A673 (cell line): ENCODE measurements at regions not wholly inside any gene's neighbourhood (a gene's known extent, or its start where the extent isn't known, plus 50 kb on each side); places are given as distances from the start of the nearest gene placed in this dataset.
A peak's percentile ranks its signal among the peaks of the same experiment; 100 is the strongest.

Source experiments
- BruUV-seq: library from RNA; stranded (reverse); fragments of 400-500 nt; replicated peaks from 2 replicates; lab custom pipeline; 2021; lab: Mats Ljungman, UMichigan
- CTCF ChIA-PET: fragments of 300-600 bp; sonication (Branson Sonifier 250); formaldehyde crosslinking; loops from one replicate; lab custom pipeline; 2022; ENCODE audit warnings: antibody characterized with exemption; lab: Charles Lee
- POLR2A ChIA-PET: fragments of 300-600 bp; sonication (Branson Sonifier 250); formaldehyde crosslinking; loops from one replicate; lab custom pipeline; 2022; ENCODE audit warnings: antibody characterized with exemption; ENCODE audit not compliant: low non-redundant PET; lab: Charles Lee
- DNase-seq: peaks from one replicate; pipeline ENCODE4 v3.0.0-alpha.2; 2015; ENCODE audit warnings: low spot score
- H3K27ac ChIP-seq: fragments of 200-600 bp; sonication (generic); 2 replicates; pipeline ENCODE4 v1.5.1; 2016; ENCODE audit warnings: mixed run types, low read depth, mild to moderate bottlenecking, mixed read lengths, antibody characterized with exemption, low read length; ENCODE audit not compliant: poor library complexity, severe bottlenecking
- H3K27me3 ChIP-seq: fragments of 200-600 bp; sonication (generic); replicated peaks from 2 replicates; pipeline ENCODE4 v1.6.1; 2017; ENCODE audit warnings: mixed run types, low read depth, mild to moderate bottlenecking, mixed read lengths, antibody characterized with exemption, low read length; ENCODE audit not compliant: insufficient read depth, poor library complexity
- H3K36me3 ChIP-seq: fragments of 200-600 bp; sonication (generic); 2 replicates; pipeline ENCODE4 v1.6.1; 2016; ENCODE audit warnings: mixed run types, mild to moderate bottlenecking, mixed read lengths, antibody characterized with exemption, low read length; ENCODE audit not compliant: insufficient read depth, poor library complexity, severe bottlenecking
- H3K4me1 ChIP-seq: fragments of 200-600 bp; sonication (generic); 2 replicates; pipeline ENCODE4 v1.6.1; 2017; ENCODE audit warnings: mixed run types, mild to moderate bottlenecking, mixed read lengths, antibody characterized with exemption, low read length; ENCODE audit not compliant: insufficient read depth, poor library complexity, severe bottlenecking
- H3K4me3 ChIP-seq: fragments of 200-600 bp; sonication (generic); 2 replicates; pipeline ENCODE4 v1.5.1; 2016; ENCODE audit warnings: low read depth, mixed run types, mild to moderate bottlenecking, mixed read lengths, low read length; ENCODE audit not compliant: poor library complexity, severe bottlenecking
- H3K9me3 ChIP-seq: fragments of 200-600 bp; sonication (generic); 2 replicates; pipeline ENCODE4 v1.6.1; 2016; ENCODE audit warnings: mixed run types, low read depth, mild to moderate bottlenecking, mixed read lengths, antibody characterized with exemption, low read length; ENCODE audit not compliant: poor library complexity, severe bottlenecking
- CTCF ChIP-seq: fragments of 300-800, 200-600 bp; sonication (generic); conservative IDR thresholded peaks from 2 replicates; pipeline ENCODE4 v1.5.1; 2017; ENCODE audit warnings: low read depth, mild to moderate bottlenecking, antibody characterized with exemption, low read length, moderate library complexity, mixed read lengths
- EZH2 ChIP-seq: fragments of 200-600 bp; sonication (generic); IDR thresholded peaks from 2 replicates; pipeline ENCODE4 v1.6.1; 2017; ENCODE audit warnings: borderline replicate concordance, low read depth, mild to moderate bottlenecking, mixed read lengths, antibody characterized with exemption, low read length; ENCODE audit not compliant: poor library complexity, severe bottlenecking
- intact Hi-C: fragments of 100-400 bp; cut with micrococcal nuclease; formaldehyde crosslinking; loops from one replicate; pipeline ENCODE4 v1.10.0; 2022; ENCODE audit not compliant: unreplicated experiment

GRCh38 chr2:236939271-236939670 lies 146.4 kb upstream of the COPS8 start:
- no peaks in the 10 kb centered on the region for H3K36me3 ChIP-seq
- peaks cover 11% of the 10 kb centered on the region for H3K27me3 ChIP-seq
- H3K4me3 ChIP-seq: no peak overlapping the region
- ChIA-PET CTCF (no interaction called here), POLR2A (no interaction called here)
- no peak for TF ChIP-seq EZH2
- TF ChIP-seq CTCF: no peak
- intact Hi-C loops: no loop called here
- no TSS peak for BruUV-seq
- H3K4me1 ChIP-seq: no peaks in the 10 kb centered on the region
- no peak for DNase-seq
- no peaks in the 10 kb centered on the region for H3K9me3 ChIP-seq
- no peak overlapping the region for H3K27ac ChIP-seq

DNA sequence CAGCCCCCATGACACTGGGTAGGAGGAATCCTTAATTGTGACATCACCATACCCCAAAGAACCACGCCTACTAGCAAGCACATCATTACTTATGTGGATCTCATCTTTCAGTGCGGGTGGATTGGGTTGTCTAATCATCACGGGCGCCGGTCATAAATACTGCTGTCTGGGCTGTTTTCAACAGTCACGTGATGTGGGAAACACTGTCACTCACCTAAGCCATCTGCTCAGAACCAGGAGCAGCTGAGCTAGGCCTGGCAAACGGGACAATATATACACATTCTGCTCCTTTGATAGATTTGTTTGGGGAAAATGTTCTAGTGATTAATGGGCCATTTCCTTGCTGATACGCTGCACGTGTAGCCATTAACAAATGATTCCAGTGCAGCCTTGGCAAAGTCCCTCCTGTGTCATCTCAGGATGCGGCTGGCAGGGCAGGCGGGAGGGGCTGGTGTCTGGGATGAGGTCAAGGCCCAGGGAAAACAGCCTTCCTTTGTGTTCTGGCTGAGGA lies 145.9 kb upstream of the COPS8 start:
- Histone ChIP-seq H3K4me1 (no peaks in the 10 kb centered on the region), H3K4me3 (no peak overlapping the region), H3K27me3 (peaks cover 5% of the 10 kb centered on the region), H3K27ac (no peak overlapping the region), H3K9me3 (no peaks in the 10 kb centered on the region), H3K36me3 (no peaks in the 10 kb centered on the region)
- ChIA-PET POLR2A (no interaction called here), CTCF (no interaction called here)
- BruUV-seq: no TSS peak
- DNase-seq: peak; percentile 33
- intact Hi-C loops: no loop called here
- TF ChIP-seq CTCF: no peak
- TF ChIP-seq EZH2: no peak

DNA sequence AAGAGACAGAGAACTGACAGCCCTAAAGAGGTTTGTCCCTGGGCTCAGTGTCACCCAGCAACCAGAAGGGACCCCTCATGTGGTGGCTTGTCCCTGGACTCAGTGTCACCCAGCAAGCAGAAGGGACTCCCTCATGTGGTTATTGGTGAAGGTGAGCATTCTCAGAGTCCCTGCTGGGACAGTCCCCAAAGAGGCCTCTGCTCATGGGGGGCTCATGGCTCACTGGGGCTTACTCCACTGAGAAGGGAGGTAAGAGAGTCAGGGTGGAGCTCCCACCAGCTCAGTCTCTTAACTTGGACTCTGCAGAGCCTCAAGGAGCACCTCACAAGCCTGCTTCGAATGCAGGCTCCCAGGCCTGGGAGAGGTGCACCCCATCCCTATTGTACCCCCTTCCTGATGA lies 145.2 kb upstream of the COPS8 start:
- ChIA-PET POLR2A (no interaction called here), CTCF (no interaction called here)
- no peak for DNase-seq
- no peak for TF ChIP-seq EZH2
- no peak for TF ChIP-seq CTCF
- H3K27me3 ChIP-seq: peaks cover 3% of the 10 kb centered on the region
- H3K27ac ChIP-seq: no peak overlapping the region
- intact Hi-C loops: no loop called here
- H3K4me1 ChIP-seq: no peaks in the 10 kb centered on the region
- no peaks in the 10 kb centered on the region for H3K9me3 ChIP-seq
- H3K4me3 ChIP-seq: no peak overlapping the region
- no peaks in the 10 kb centered on the region for H3K36me3 ChIP-seq
- no TSS peak for BruUV-seq
